ENCODE measurements at regions not wholly inside any gene's neighbourhood (a gene's known extent, or its start where the extent isn't known, plus 50 kb on each side); places are given as distances from the start of the nearest gene placed in this dataset.

DNA sequence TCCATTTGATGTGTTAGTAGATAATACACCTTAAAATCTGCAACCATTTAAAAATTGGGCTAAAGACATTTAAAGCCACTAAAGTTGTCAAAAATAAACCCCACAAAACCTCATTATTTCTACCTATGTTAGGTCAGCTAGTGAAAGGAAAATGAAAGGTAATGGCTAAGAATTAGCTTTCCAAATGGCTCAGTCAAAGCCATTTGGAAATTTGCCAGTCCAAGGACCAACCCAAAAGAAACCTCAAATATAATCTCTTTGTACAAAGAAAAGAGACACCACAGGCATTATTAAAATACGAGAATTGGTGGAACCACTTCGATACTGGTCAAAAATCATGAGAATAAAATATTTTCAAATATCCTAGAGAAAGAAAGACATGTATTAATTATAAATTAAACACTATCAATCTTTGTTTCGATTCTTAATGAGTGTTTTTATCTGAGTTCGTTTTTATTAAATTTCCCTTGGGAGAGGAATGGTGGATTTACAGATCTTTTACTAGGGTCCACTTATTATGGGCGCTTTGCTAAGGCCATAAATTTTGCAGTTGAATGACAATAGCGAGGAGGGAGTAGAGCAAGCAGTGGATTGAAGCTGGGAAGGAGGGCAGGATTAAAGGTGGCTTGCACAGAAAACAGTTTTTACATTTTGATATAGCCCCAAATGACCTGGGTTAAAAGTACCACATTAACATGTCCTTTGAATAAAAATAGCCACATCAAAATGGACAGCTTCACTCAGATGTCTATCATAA lies 116.8 kb upstream of the SHB start:
- TF ChIP-seq, protein P1, sequence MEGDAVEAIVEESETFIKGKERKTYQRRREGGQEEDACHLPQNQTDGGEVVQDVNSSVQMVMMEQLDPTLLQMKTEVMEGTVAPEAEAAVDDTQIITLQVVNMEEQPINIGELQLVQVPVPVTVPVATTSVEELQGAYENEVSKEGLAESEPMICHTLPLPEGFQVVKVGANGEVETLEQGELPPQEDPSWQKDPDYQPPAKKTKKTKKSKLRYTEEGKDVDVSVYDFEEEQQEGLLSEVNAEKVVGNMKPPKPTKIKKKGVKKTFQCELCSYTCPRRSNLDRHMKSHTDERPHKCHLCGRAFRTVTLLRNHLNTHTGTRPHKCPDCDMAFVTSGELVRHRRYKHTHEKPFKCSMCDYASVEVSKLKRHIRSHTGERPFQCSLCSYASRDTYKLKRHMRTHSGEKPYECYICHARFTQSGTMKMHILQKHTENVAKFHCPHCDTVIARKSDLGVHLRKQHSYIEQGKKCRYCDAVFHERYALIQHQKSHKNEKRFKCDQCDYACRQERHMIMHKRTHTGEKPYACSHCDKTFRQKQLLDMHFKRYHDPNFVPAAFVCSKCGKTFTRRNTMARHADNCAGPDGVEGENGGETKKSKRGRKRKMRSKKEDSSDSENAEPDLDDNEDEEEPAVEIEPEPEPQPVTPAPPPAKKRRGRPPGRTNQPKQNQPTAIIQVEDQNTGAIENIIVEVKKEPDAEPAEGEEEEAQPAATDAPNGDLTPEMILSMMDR (conservative IDR thresholded peaks at IDR 0.05) = no peak
- no peak overlapping the region for H3K27ac ChIP-seq

DNA sequence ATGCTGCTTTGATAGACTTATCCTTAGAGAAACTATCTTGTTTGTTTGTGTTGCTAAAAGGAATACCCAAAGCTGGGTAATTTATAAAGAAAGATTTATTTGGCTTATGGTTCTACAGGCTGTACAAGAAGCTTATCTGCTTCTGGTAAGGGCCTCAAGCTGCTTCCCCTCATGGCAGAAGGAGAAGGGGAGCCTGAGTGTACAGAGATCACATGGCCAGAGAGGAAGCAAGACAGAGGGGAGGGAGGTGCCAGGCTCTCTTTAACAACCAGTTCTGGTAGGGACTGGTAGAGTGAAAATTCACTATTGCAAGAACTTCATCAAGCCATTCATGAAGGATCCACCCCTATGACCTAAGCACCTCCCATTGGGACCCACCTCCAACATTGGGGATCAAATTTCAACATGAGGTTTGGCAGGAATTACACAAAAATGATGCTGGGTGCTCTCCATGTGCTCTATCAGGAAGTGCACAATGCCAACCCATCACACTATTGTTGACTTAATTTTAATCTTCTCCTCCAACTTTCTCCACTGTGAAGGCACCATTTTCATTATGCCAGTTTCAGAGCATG lies 115.1 kb upstream of the SHB start:
- H3K27ac ChIP-seq = no peak overlapping the region
- TF ChIP-seq, protein P1 (conservative IDR thresholded peaks at IDR 0.05) = no peak

DNA sequence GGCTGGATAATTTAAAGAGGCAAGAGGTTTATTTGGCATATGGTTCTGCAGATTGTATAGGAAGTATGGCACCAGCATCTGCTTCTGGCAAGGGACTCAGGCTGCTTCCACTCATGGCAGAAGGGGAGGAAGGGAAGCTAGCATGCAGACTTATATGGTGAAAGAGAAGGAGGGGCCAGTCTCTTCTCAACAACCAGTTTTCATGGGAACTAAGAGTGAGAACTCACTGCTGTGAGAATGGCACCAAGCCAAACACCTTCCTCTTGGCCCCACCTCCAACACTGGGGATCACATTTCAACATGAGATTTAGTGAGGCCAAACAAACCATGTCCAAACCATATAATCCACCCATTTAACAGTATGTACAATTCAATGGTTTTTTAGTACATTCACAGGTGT lies 113.3 kb upstream of the SHB start:
- TF ChIP-seq, protein P1 (conservative IDR thresholded peaks at IDR 0.05) = no peak
- H3K27ac ChIP-seq = no peak overlapping the region

DNA sequence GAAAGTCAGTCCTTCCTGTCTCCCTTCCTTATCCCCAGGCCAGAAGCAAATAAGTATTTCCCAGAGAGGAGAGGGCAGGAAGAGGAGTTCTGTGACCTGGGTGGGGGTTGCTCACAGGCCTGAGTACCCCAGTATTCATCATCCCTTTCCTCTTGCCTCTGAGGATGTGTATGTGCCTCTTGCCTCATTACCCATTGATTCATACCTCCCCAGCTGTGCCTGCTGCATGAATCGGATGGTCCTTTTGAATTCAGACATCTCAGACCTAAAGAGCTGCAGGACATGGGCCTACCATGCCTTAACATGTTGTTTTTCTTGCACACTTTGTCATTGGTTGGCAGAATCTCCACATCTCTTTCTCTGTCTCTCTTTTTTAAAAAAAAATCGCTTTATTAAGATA lies 112.8 kb upstream of the SHB start:
- TF ChIP-seq, protein P1 (conservative IDR thresholded peaks at IDR 0.05) = no peak

DNA sequence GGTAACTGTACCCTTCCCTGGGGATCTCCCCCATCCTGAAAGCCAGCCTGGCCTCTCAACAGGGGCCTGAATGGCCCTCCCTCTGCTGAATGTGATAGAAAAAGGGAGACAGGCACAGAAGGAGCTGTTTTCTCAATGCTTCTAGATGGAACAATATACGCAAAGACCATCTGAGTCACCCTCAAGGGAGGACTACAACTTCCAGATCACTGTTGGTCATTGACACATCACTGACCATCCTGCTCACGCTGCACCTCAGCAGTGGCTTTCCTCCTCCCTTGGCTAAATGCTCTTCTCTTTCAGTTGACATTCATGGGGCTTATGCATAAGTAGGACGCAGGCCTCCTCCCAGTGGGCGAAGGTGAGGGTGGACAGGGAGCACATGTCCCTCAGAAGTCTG lies 112.2 kb upstream of the SHB start:
- no peak overlapping the region for H3K27ac ChIP-seq
- TF ChIP-seq, protein P1 (conservative IDR thresholded peaks at IDR 0.05) = no peak

More for the DNA sequence above, 112.8 kb upstream of the SHB start:
- no peak overlapping the region for H3K27ac ChIP-seq

DNA sequence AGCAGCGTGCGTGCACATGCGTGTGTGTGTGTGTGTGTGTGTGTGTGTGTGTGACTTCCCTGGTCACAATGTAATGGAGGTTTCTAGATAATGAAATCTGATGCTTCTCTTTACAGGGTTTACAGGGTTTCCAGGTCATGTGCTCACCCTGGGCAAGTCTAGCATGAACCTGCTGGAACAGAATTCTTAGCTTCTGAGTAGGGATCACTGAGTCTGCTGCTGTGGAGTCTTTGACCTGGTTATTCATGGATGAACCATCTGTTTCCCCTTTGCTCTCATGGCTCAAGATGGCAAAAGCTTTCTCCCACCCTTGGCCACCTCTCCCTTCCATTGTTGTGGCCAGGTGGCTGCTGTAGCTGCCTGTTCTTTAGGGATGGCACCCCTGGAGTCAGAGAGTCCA lies 111.6 kb upstream of the SHB start:
- TF ChIP-seq, protein P1 (conservative IDR thresholded peaks at IDR 0.05) = no peak
- no peak overlapping the region for H3K27ac ChIP-seq

DNA sequence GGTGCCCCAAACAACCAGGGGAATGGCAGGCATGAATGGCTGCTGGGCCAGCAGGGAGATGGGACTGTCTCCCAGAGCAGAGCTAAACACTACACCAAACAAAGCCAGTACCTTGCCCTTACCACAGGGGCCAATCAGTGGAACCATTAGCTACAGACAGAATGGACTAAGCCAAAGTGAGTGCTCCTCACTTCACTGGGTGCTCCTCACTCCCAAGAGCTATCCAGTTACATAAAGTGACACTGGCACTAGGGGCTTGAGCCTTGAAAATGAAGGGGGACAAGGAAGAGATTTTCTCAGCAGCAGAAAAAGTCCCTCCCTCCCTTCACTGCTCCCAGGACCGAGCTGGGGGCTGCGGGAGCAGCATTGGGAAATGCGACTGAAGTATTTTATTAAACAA lies 110.9 kb upstream of the SHB start:
- H3K27ac ChIP-seq = no peak overlapping the region
- TF ChIP-seq, protein P1 (conservative IDR thresholded peaks at IDR 0.05) = no peak
